Mesendoderm (in vitro differentiated cells): ENCODE measurements at regions not wholly inside any gene's neighbourhood (a gene's known extent, or its start where the extent isn't known, plus 50 kb on each side); places are given as distances from the start of the nearest gene placed in this dataset.

Experiments used
- DNase-seq: peaks from one replicate; pipeline ENCODE4 v3.0.0; 2013
- H2AK5ac ChIP-seq: 2 replicates; pipeline ENCODE4 v1.6.1; 2013; ENCODE audit warnings: low read length, inconsistent platforms
- H2BK120ac ChIP-seq: 2 replicates; pipeline ENCODE4 v1.6.1; 2013; ENCODE audit warnings: low read depth, mild to moderate bottlenecking, low read length, moderate library complexity, mixed read lengths
- H2BK15ac ChIP-seq: replicated peaks from 2 replicates; pipeline ENCODE4 v1.6.1; 2013; ENCODE audit warnings: low read depth, mild to moderate bottlenecking, moderate library complexity
- H2BK5ac ChIP-seq: 2 replicates; pipeline ENCODE4 v1.6.1; 2013; ENCODE audit warnings: low read length, inconsistent platforms
- H3K18ac ChIP-seq: 2 replicates; pipeline ENCODE4 v1.6.1; 2013; ENCODE audit warnings: mild to moderate bottlenecking, low read length, mixed read lengths
- H3K23ac ChIP-seq: one replicate; pipeline ENCODE4 v1.6.1; 2013; ENCODE audit warnings: low read length
- H3K27ac ChIP-seq: 2 replicates; pipeline ENCODE4 v1.5.1; 2013; ENCODE audit warnings: low read depth, mild to moderate bottlenecking, inconsistent platforms, low read length, moderate library complexity
- H3K27me3 ChIP-seq: 2 replicates; pipeline ENCODE4 v1.6.1; 2013; ENCODE audit warnings: low read length, control low read depth, mild to moderate bottlenecking, inconsistent platforms; ENCODE audit not compliant: insufficient read depth, poor library complexity
- H3K36me3 ChIP-seq: 2 replicates; pipeline ENCODE4 v1.6.1; 2013; ENCODE audit warnings: low read length, inconsistent platforms; ENCODE audit not compliant: control insufficient read depth, insufficient read depth
- H3K4ac ChIP-seq: one replicate; pipeline ENCODE4 v1.6.1; 2013; ENCODE audit warnings: low read depth, mild to moderate bottlenecking, low read length, moderate library complexity
- H3K4me1 ChIP-seq: 2 replicates; pipeline ENCODE4 v1.6.1; 2013; ENCODE audit warnings: low read depth, low read length, inconsistent platforms; ENCODE audit not compliant: control insufficient read depth
- H3K4me2 ChIP-seq: 2 replicates; pipeline ENCODE4 v1.6.1; 2013; ENCODE audit warnings: low read length
- H3K4me3 ChIP-seq: 2 replicates; pipeline ENCODE4 v1.5.1; 2013; ENCODE audit warnings: mild to moderate bottlenecking, low read length
- H3K56ac ChIP-seq: one replicate; pipeline ENCODE4 v1.6.1; 2013; ENCODE audit warnings: low read length
- H3K79me1 ChIP-seq: 2 replicates; pipeline ENCODE4 v1.6.1; 2013; ENCODE audit warnings: low read length, inconsistent platforms
- H3K79me2 ChIP-seq: 2 replicates; pipeline ENCODE4 v1.6.1; 2013; ENCODE audit warnings: mild to moderate bottlenecking, low read length; ENCODE audit not compliant: control insufficient read depth, insufficient read depth
- H3K9ac ChIP-seq: 2 replicates; pipeline ENCODE4 v1.6.1; 2013; ENCODE audit warnings: low read length, inconsistent platforms
- H4K5ac ChIP-seq: one replicate; pipeline ENCODE4 v1.6.1; 2013; ENCODE audit warnings: low read length
- H4K8ac ChIP-seq: one replicate; pipeline ENCODE4 v1.6.1; 2013; ENCODE audit warnings: low read depth, mild to moderate bottlenecking, control low read depth, low read length, moderate library complexity
- WGBS: extraction: QIAGEN DNeasy Blood & Tissue Kit; methylation state at CpG from one replicate; pipeline ENCODE4 v1.1.7; 2013; ENCODE audit warnings: low lambda C conversion rate, missing lambda C conversion rate; ENCODE audit not compliant: insufficient coverage; ENCODE audit errors: extremely low coverage; 5-methylcytosine and 5-hydroxymethylcytosine counted together

DNA sequence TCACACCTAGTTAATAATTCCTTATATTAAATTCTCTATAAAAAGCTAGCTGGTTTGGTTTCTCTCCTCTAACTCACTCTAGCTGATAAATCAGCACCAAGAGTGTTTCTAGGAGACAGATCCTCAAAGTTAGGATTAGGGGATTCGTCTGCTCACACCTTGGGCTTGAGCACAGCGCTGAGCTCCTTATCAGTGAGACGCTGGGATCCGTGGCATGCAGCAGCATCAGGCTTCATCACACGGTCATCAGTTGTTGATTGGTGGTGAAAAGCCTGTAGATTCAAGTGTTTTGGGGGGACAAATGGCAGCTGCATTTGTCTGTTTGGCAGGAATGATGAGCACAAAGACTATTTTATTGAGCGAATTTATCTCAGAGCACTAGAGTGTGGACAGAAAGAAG, 72.6 kb upstream of the MC2R start:
- no peak overlapping the region for H4K8ac ChIP-seq
- no peak overlapping the region for H3K23ac ChIP-seq
- no peak overlapping the region for H2BK5ac ChIP-seq
- H3K4me3 ChIP-seq, result no peak overlapping the region
- H3K18ac ChIP-seq, result no peak overlapping the region
- no peak overlapping the region for H3K4ac ChIP-seq
- no peaks in the 10 kb centered on the region for H3K27me3 ChIP-seq
- WGBS, result no CpG with 5 or more reads among the region's 6 CpGs
- peak; percentile 77 for DNase-seq
- no peak overlapping the region for H3K56ac ChIP-seq
- no peak overlapping the region for H4K5ac ChIP-seq
- H3K4me2 ChIP-seq, result no peak overlapping the region
- no peak overlapping the region for H2AK5ac ChIP-seq
- H2BK120ac ChIP-seq, result no peak overlapping the region
- no peak overlapping the region for H3K27ac ChIP-seq
- H3K36me3 ChIP-seq, result no peaks in the 10 kb centered on the region
- H3K79me1 ChIP-seq, result no peaks in the 10 kb centered on the region
- no peak overlapping the region for H3K9ac ChIP-seq
- H3K79me2 ChIP-seq, result no peaks in the 10 kb centered on the region
- peaks cover 4% of the 10 kb centered on the region for H3K4me1 ChIP-seq
- no peak overlapping the region for H2BK15ac ChIP-seq

DNA sequence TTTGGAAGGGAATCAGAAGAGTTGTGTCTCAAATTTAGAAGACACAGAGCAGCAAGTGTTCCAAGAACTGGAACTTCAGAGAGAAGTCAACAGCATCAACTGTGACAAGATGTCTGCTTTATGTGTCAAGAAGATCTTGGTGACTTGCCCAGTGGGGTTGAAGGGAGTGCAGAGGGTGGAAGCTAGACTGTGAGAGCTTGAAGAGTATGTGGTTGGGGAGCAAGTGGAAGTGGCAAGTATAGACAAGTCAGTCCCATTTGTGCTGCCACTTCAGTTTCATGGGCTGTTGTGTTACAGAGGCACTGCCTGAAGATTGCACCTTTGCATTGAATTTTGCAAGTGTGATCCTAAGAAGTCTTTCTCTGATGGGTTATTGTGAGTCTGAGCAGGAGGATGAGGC, 68.7 kb upstream of the MC2R start:
- H2AK5ac ChIP-seq, result no peak overlapping the region
- H3K56ac ChIP-seq, result no peak overlapping the region
- no peak overlapping the region for H3K4me3 ChIP-seq
- H3K36me3 ChIP-seq, result no peaks in the 10 kb centered on the region
- H3K18ac ChIP-seq, result no peak overlapping the region
- no peak overlapping the region for H3K4ac ChIP-seq
- no peak overlapping the region for H3K4me2 ChIP-seq
- H4K5ac ChIP-seq, result no peak overlapping the region
- no peaks in the 10 kb centered on the region for H3K79me2 ChIP-seq
- no peak overlapping the region for H3K27ac ChIP-seq
- DNase-seq, result no peak
- H2BK5ac ChIP-seq, result no peak overlapping the region
- H4K8ac ChIP-seq, result no peak overlapping the region
- no peak overlapping the region for H2BK15ac ChIP-seq
- no peak overlapping the region for H3K9ac ChIP-seq
- no peaks in the 10 kb centered on the region for H3K27me3 ChIP-seq
- H2BK120ac ChIP-seq, result no peak overlapping the region
- H3K79me1 ChIP-seq, result no peaks in the 10 kb centered on the region
- H3K23ac ChIP-seq, result no peak overlapping the region
- peaks cover 4% of the 10 kb centered on the region for H3K4me1 ChIP-seq

- no peak overlapping the region for H3K4me3 ChIP-seq
- H3K9ac ChIP-seq, result no peak overlapping the region
- H3K79me2 ChIP-seq, result no peaks in the 10 kb centered on the region
- no peak overlapping the region for H3K27ac ChIP-seq
- H3K23ac ChIP-seq, result no peak overlapping the region
- H3K27me3 ChIP-seq, result no peaks in the 10 kb centered on the region
- H2BK120ac ChIP-seq, result no peak overlapping the region
- no peak overlapping the region for H2AK5ac ChIP-seq
- no peaks in the 10 kb centered on the region for H3K79me1 ChIP-seq
- H3K18ac ChIP-seq, result no peak overlapping the region
- no peak overlapping the region for H4K8ac ChIP-seq
- H4K5ac ChIP-seq, result no peak overlapping the region
- peaks cover 4% of the 10 kb centered on the region for H3K4me1 ChIP-seq
- no CpG with 5 or more reads among the region's 2 CpGs for WGBS
- no peak for DNase-seq
- H3K36me3 ChIP-seq, result no peaks in the 10 kb centered on the region
- H3K4ac ChIP-seq, result no peak overlapping the region
- no peak overlapping the region for H3K56ac ChIP-seq
- H3K4me2 ChIP-seq, result no peak overlapping the region
- no peak overlapping the region for H2BK5ac ChIP-seq
- H2BK15ac ChIP-seq, result no peak overlapping the region
Observed at GRCh38 chr18:13983506-13983905, 68.2 kb upstream of the MC2R start.

DNA sequence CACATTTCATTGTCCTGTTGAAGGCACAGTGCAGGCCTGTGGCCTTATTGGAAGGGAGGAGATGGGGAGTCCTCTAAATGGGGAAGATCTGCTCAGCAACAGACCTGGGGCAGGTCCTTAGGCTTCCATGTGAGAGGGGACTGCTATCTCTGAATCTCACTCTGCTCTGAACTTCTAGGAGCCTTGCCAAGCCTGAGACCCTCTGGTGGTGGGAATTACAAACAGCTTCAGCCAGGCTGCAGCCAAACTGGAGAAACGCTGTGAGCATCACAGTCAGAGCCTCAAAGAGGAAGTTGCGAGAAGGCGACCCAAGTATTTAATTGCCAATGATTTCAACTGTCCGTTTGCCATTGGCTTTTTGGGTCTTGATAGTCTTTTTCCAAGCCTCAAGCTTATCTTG, 66.8 kb upstream of the MC2R start:
- H2AK5ac ChIP-seq, result no peak overlapping the region
- no peak overlapping the region for H3K4me2 ChIP-seq
- no peaks in the 10 kb centered on the region for H3K27me3 ChIP-seq
- H3K4ac ChIP-seq, result no peak overlapping the region
- no peak overlapping the region for H3K23ac ChIP-seq
- H4K5ac ChIP-seq, result no peak overlapping the region
- no CpG with 5 or more reads among the region's 4 CpGs for WGBS
- no peak overlapping the region for H2BK120ac ChIP-seq
- DNase-seq, result peak; percentile 90
- H3K4me3 ChIP-seq, result no peak overlapping the region
- no peak overlapping the region for H3K9ac ChIP-seq
- no peak overlapping the region for H3K27ac ChIP-seq
- no peak overlapping the region for H3K18ac ChIP-seq
- H3K56ac ChIP-seq, result no peak overlapping the region
- no peak overlapping the region for H2BK5ac ChIP-seq
- H3K79me1 ChIP-seq, result no peaks in the 10 kb centered on the region
- H3K36me3 ChIP-seq, result no peaks in the 10 kb centered on the region
- H3K79me2 ChIP-seq, result no peaks in the 10 kb centered on the region
- H3K4me1 ChIP-seq, result no peaks in the 10 kb centered on the region
- no peak overlapping the region for H2BK15ac ChIP-seq
- H4K8ac ChIP-seq, result no peak overlapping the region

- no peak overlapping the region for H3K4me3 ChIP-seq
- no peak overlapping the region for H3K18ac ChIP-seq
- H4K8ac ChIP-seq, result no peak overlapping the region
- H3K36me3 ChIP-seq, result no peaks in the 10 kb centered on the region
- H3K9ac ChIP-seq, result no peak overlapping the region
- no peaks in the 10 kb centered on the region for H3K27me3 ChIP-seq
- H3K4me2 ChIP-seq, result no peak overlapping the region
- H2BK5ac ChIP-seq, result no peak overlapping the region
- no CpG with 5 or more reads among the region's 4 CpGs for WGBS
- H3K4me1 ChIP-seq, result no peaks in the 10 kb centered on the region
- no peak overlapping the region for H3K4ac ChIP-seq
- no peak overlapping the region for H3K27ac ChIP-seq
- no peak overlapping the region for H2BK15ac ChIP-seq
- peak; percentile 55 for DNase-seq
- no peak overlapping the region for H4K5ac ChIP-seq
- H3K79me2 ChIP-seq, result no peaks in the 10 kb centered on the region
- no peak overlapping the region for H2BK120ac ChIP-seq
- no peak overlapping the region for H3K23ac ChIP-seq
- no peak overlapping the region for H3K56ac ChIP-seq
- no peaks in the 10 kb centered on the region for H3K79me1 ChIP-seq
- no peak overlapping the region for H2AK5ac ChIP-seq
Observed at GRCh38 chr18:13973061-13973575, 57.8 kb upstream of the MC2R start.
